GM12873 (cell line): ENCODE measurements at regions not wholly inside any gene's neighbourhood (a gene's known extent, or its start where the extent isn't known, plus 50 kb on each side); places are given as distances from the start of the nearest gene placed in this dataset.

Experiments used
- TF ChIP-seq, protein P1 (sequence below): IDR thresholded peaks from 2 replicates; pipeline ENCODE4 v1.5.1; 2012; ENCODE audit warnings: low read depth, mild to moderate bottlenecking, moderate library complexity, low read length, control low read depth; ENCODE audit not compliant: insufficient read depth; ENCODE audit errors: missing control alignments

DNA sequence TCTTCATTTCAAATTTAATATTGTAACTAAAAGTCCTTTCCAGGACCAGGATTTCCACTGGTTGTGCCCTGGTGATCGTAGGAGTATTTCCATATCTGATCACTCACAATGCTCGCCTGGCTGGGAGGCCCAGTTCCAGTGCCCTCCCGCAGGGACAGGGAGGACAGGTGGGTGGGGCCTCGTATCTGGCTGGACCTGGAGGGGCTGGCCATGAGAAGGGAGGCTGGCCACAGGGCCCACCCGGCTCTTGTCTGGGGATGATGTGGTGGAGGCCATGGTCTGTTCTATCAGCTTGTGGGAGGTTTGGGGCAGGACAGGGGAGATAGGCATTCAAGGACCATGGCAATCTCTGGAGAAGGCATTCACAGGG, 286.4 kb downstream of the GADD45G start:
- TF ChIP-seq, protein P1, sequence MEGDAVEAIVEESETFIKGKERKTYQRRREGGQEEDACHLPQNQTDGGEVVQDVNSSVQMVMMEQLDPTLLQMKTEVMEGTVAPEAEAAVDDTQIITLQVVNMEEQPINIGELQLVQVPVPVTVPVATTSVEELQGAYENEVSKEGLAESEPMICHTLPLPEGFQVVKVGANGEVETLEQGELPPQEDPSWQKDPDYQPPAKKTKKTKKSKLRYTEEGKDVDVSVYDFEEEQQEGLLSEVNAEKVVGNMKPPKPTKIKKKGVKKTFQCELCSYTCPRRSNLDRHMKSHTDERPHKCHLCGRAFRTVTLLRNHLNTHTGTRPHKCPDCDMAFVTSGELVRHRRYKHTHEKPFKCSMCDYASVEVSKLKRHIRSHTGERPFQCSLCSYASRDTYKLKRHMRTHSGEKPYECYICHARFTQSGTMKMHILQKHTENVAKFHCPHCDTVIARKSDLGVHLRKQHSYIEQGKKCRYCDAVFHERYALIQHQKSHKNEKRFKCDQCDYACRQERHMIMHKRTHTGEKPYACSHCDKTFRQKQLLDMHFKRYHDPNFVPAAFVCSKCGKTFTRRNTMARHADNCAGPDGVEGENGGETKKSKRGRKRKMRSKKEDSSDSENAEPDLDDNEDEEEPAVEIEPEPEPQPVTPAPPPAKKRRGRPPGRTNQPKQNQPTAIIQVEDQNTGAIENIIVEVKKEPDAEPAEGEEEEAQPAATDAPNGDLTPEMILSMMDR = no peak

DNA sequence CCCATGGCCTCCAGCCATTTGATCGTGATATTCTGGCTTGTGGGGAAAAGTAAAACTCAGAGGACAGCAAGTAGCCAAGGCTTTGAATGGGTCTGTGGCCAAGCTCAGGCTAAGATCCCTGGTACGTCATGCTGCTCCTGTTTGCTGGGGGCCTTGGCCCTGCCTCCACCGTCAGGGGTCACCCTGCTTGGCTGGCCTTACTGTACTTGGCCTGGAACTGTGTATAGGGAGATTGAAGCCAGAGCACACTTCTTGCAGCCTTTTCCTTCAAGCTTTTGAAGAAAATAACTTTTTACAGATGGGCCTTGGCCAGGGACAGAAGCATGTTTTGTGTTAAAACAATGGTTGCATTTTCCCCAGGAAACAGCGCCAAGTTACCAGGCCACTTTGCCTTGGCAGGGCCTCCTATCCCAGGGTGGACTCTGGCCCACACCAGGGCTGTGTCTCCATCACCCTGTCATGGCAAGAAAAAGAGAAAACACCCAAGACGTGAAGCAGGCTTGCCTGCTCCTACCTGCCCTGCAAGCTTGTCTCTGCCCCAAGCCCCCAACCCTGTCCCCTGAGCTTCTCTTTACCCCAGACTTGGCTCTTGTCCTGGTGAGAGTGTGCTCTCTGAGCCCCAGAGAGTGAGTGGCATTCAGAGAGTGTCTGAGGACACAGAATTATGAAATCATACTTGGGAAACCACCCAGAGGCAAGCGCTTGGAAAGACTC, 286.9 kb downstream of the GADD45G start:
- TF ChIP-seq, protein P1 = no peak

DNA sequence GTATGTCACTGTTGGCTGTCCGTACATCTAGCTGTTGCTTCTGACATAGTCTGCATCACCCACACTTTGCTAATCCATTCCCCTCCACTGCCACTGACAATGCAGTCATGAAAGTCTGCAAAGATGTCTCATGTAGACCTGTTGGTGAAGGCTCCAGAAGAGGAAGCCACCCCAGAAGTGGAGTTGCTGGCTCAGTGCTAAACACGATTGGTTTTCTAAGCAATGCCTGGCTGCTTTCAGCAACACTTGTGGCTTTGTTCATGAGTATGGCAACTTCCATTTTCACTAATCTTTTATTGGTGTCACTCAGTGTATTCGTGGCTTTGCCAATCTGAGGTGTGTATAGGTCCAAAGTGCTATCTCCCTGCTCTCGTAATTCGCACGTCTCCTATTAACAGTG, 288.1 kb downstream of the GADD45G start:
- TF ChIP-seq, protein P1 = no peak

DNA sequence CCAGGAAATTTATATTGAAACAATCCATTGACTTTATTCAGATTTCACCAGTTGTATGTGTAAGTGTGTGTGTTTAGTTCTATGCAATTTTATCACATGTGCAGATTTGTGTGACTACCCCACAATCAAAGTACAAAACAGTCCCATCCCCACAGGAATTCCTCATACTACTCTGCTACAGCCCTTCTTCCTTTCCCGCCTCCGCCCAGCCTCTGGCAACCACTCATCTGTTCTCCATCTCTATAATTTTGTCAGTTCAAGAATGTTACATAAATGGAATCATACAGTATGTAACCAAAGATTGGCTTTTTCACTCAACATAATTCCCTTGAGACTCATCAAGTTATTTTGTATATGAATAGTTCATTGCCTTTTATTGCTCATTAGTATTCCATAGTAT, 289.1 kb downstream of the GADD45G start:
- TF ChIP-seq, protein P1 = no peak

DNA sequence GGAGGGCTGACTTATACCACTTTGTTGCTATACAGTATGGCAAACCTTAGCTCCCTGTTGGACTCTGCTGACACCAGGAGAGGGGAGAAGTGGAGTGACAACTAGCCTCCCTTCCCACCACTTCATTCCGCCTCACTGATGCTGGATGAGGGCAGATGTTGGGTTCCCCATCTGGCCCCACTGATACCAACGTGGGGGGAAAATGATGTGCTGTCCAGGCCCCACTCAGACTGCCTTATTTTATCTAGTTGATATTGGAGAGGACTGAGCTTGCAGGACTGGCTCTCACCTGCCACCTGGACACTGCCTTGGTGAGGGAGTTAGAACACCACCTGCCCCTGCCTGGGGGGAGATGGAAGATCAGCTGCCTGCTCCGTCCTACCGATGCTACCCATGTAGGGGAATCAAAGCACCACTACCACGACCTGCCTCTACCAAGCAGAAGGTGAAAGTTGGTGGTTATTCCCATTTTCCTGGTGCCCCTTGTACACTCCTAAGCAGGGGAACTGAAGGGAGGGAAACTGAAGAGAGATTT, 292.1 kb downstream of the GADD45G start:
- TF ChIP-seq, protein P1 = no peak

DNA sequence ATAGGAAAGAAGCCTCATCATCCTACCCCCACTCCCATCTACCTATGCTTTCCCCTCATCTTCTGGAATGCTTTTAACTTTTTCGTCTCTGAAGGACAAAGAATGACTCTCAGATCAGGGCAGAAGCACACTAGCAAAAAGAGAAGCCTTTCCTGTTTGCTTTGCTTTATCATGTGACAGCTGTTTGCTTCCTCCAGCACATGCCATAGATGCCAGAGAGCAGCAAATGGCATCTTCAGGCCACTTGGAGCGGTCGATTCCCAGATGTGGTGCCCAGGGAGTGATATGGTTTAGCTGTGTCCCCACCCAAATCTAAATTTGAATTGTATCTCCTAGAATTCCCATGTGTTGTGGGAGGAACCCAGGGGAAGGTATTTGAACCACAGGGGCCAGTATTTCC, 294.8 kb downstream of the GADD45G start:
- TF ChIP-seq, protein P1 = no peak

DNA sequence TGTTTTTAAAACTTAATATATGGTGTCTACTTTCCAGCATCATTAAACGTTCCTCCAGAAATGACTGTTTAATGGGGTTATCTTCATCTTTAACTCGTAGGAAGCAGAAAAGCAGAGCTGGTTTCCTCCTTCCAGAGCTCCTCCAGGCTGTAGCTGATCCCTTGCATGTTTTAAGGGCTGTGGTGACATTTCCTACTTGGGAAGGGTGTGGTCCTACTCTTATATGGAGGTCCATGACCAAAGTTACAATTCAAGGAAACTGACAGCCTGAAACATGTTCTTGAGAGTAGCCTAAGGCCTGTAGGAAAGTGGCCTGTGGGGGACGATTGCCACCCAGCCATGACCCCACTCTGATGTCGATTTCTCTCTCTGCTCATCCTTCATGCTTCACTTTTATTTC, 297.1 kb downstream of the GADD45G start:
- TF ChIP-seq, protein P1 = no peak
